Mesodermal cell (in vitro differentiated cells): ENCODE measurements at regions not wholly inside any gene's neighbourhood (a gene's known extent, or its start where the extent isn't known, plus 50 kb on each side); places are given as distances from the start of the nearest gene placed in this dataset.

Experiments used
- H3K27ac ChIP-seq: 2 replicates; pipeline ENCODE4 v1.7.0; 2013; ENCODE audit warnings: mild to moderate bottlenecking, low read depth, low read length, moderate library complexity; ENCODE audit not compliant: severe bottlenecking
- H3K36me3 ChIP-seq: 2 replicates; pipeline ENCODE4 v1.7.1; 2013; ENCODE audit warnings: mild to moderate bottlenecking, low read length, moderate library complexity; ENCODE audit not compliant: control insufficient read depth, insufficient read depth
- H3K4me1 ChIP-seq: one replicate; pipeline ENCODE4 v1.7.1; 2013; ENCODE audit warnings: mild to moderate bottlenecking, low read length; ENCODE audit not compliant: insufficient read depth, control insufficient read depth, poor library complexity, severe bottlenecking
- H3K4me3 ChIP-seq: 2 replicates; pipeline ENCODE4 v1.7.0; 2013; ENCODE audit warnings: low read length, control low read depth, mild to moderate bottlenecking; ENCODE audit not compliant: insufficient read depth, poor library complexity, severe bottlenecking; ENCODE audit errors: extremely low read depth
- H3K9me3 ChIP-seq: 2 replicates; pipeline ENCODE4 v1.7.1; 2013; ENCODE audit warnings: mild to moderate bottlenecking, low read length, moderate library complexity; ENCODE audit not compliant: control insufficient read depth
- WGBS, 2 experiments: methylation state at CpG; one replicate each; pipeline ENCODE4 v1.1.5; 2013; ENCODE audit warnings: missing lambda C conversion rate in 2 of 2; ENCODE audit not compliant: insufficient coverage in 2 of 2; 5-methylcytosine and 5-hydroxymethylcytosine counted together

DNA sequence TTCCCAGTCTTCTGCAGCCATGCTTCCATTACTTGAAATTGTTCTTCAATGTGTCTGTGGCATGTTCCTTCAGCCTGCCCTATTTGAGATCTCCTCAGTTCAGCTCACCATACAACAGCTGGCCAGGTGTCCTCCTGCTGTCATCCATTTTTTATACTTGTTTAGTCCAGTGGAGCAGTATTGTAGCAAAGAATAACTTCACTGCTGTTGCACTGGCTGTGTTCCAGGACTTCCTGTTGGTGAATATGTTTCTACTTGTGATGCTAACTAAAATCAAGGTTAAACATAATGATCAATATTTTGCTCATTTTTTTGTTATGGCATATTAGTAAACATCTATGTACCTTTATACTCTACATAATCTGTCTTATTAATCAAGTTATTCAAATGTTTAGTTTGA is 1394.1 kb downstream of the PCDH9 start:
- H3K9me3 ChIP-seq = no peaks in the 10 kb centered on the region
- H3K27ac ChIP-seq = no peak overlapping the region
- H3K4me1 ChIP-seq = no peaks in the 10 kb centered on the region
- no peak overlapping the region for H3K4me3 ChIP-seq
- no peaks in the 10 kb centered on the region for H3K36me3 ChIP-seq

- no peak overlapping the region for H3K4me3 ChIP-seq
- H3K36me3 ChIP-seq = no peaks in the 10 kb centered on the region
- no CpG with 5 or more reads among the region's 2 CpGs for WGBS, 2 experiments
- H3K4me1 ChIP-seq = no peaks in the 10 kb centered on the region
- no peaks in the 10 kb centered on the region for H3K9me3 ChIP-seq
- no peak overlapping the region for H3K27ac ChIP-seq
Measured at GRCh38 chr13:65834897-65835296, 1395.2 kb downstream of the PCDH9 start.

GRCh38 chr13:65830411-65831205 is 1399.5 kb downstream of the PCDH9 start:
- Histone ChIP-seq H3K9me3 (no peaks in the 10 kb centered on the region), H3K36me3 (no peaks in the 10 kb centered on the region), H3K4me1 (no peaks in the 10 kb centered on the region), H3K27ac (no peak overlapping the region), H3K4me3 (no peak overlapping the region)
- 78 to 88% methylated on average over 5 to 6 of the region's 10 CpGs for WGBS, 2 experiments

- H3K9me3 ChIP-seq = no peaks in the 10 kb centered on the region
- no peak overlapping the region for H3K27ac ChIP-seq
- no peak overlapping the region for H3K4me3 ChIP-seq
- H3K4me1 ChIP-seq = no peaks in the 10 kb centered on the region
- 93 to 97% methylated on average over 12 to 13 of the region's 16 CpGs for WGBS, 2 experiments
- H3K36me3 ChIP-seq = no peaks in the 10 kb centered on the region
Measured at GRCh38 chr13:65829241-65830008, 1400.7 kb downstream of the PCDH9 start.

- H3K36me3 ChIP-seq = no peaks in the 10 kb centered on the region
- H3K9me3 ChIP-seq = no peaks in the 10 kb centered on the region
- H3K4me1 ChIP-seq = no peaks in the 10 kb centered on the region
- H3K27ac ChIP-seq = no peak overlapping the region
- no peak overlapping the region for H3K4me3 ChIP-seq
- 58 to 90% methylated on average over 1 to 2 of the region's 5 CpGs for WGBS, 2 experiments
Measured at GRCh38 chr13:65826657-65827056, 1403.5 kb downstream of the PCDH9 start.

DNA sequence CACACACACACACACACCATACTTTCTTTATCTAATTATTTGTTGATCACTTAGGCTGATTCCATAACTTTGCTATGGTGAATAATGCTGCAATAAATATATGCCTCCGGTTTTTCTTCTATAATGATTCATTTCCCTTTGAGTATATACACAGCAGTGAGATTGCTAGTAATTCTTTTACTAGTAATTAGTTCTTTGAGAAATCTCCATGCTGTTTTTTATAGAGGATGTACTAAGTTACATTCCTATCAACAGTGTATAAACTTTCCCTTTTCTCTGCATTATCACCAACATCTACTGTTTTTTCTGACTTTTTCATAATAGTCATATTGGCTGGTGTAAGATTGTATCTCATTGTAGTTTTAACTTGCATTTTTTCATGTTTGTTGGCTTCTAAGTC is 1405.1 kb downstream of the PCDH9 start:
- no peaks in the 10 kb centered on the region for H3K4me1 ChIP-seq
- H3K36me3 ChIP-seq = no peaks in the 10 kb centered on the region
- no peak overlapping the region for H3K27ac ChIP-seq
- WGBS, 2 experiments = no CpG with 5 or more reads among the region's 1 CpG
- no peaks in the 10 kb centered on the region for H3K9me3 ChIP-seq
- H3K4me3 ChIP-seq = no peak overlapping the region

DNA sequence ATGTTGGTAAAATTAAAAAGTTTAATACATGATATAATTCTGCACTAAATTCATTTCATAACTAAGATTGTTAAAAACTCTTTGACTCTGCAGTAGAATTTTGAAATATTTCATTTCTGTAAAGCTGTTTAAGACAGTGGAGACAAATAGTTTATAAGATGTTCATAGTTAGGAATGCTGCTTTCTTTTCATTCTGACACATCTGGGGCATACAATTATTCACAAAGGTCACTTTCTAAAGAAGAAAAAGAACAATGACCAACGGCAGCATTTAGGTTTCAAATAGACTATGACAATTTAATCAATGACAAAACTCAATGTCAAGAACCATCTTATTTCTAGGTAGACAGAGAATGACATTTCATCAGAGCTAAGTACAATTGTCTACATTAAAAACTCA is 1422.1 kb downstream of the PCDH9 start:
- Histone ChIP-seq H3K36me3 (no peaks in the 10 kb centered on the region), H3K4me3 (no peak overlapping the region), H3K27ac (no peak overlapping the region), H3K4me1 (no peaks in the 10 kb centered on the region), H3K9me3 (peaks cover 5% of the 10 kb centered on the region)
- WGBS, 2 experiments = no CpG with 5 or more reads among the region's 1 CpG

- WGBS, 2 experiments = 86 to 94% methylated on average over 7 to 12 of the region's 12 CpGs
- no peaks in the 10 kb centered on the region for H3K9me3 ChIP-seq
- H3K36me3 ChIP-seq = no peaks in the 10 kb centered on the region
- no peak overlapping the region for H3K27ac ChIP-seq
- no peak overlapping the region for H3K4me3 ChIP-seq
- H3K4me1 ChIP-seq = no peaks in the 10 kb centered on the region
Measured at GRCh38 chr13:65803530-65804392, 1426.4 kb downstream of the PCDH9 start.

- Histone ChIP-seq H3K4me3 (no peak overlapping the region), H3K9me3 (no peaks in the 10 kb centered on the region), H3K4me1 (no peaks in the 10 kb centered on the region), H3K27ac (no peak overlapping the region), H3K36me3 (no peaks in the 10 kb centered on the region)
- no CpG with 5 or more reads among the region's 1 CpG for WGBS, 2 experiments
Measured at GRCh38 chr13:65789815-65790214, 1440.3 kb downstream of the PCDH9 start.

DNA sequence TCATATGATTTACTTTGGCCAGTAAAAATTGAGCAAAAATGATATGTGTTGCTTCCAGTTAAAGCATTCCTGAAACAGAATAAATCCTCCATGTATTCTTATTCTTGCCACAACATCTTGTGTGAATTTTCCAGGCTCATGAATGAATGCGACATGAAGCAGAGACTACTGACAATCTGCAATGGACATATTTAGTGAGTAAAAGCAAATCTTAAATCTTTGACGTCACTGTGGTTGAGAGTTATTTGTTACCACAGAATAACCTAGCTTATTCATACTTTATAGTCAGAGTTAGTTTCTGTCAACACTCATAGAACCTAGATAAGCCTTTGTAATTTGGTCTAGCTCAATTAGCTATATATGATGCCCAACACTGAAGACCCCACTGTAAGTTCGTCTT is 1443.1 kb downstream of the PCDH9 start:
- Histone ChIP-seq H3K9me3 (no peaks in the 10 kb centered on the region), H3K4me1 (no peaks in the 10 kb centered on the region), H3K27ac (no peak overlapping the region), H3K36me3 (no peaks in the 10 kb centered on the region), H3K4me3 (no peak overlapping the region)
- no CpG with 5 or more reads among the region's 3 CpGs for WGBS, 2 experiments
